HUES48 (cell line): ENCODE measurements at regions not wholly inside any gene's neighbourhood (a gene's known extent, or its start where the extent isn't known, plus 50 kb on each side); places are given as distances from the start of the nearest gene placed in this dataset.

Experiments used
- H3K27ac ChIP-seq: one replicate; pipeline ENCODE4 v1.7.0; 2013; ENCODE audit warnings: low read depth, low read length, inconsistent platforms
- H3K27me3 ChIP-seq: 2 replicates; pipeline ENCODE4 v1.6.1; 2013; ENCODE audit warnings: mild to moderate bottlenecking, low read length; ENCODE audit not compliant: control insufficient read depth, insufficient read depth
- H3K36me3 ChIP-seq: 2 replicates; pipeline ENCODE4 v1.6.1; 2013; ENCODE audit warnings: low read length; ENCODE audit not compliant: control insufficient read depth, insufficient read depth
- H3K4me1 ChIP-seq: 2 replicates; pipeline ENCODE4 v1.6.1; 2013; ENCODE audit warnings: mild to moderate bottlenecking, low read length; ENCODE audit not compliant: control insufficient read depth, insufficient read depth
- H3K4me3 ChIP-seq: 2 replicates; pipeline ENCODE4 v1.5.1; 2013; ENCODE audit warnings: mild to moderate bottlenecking, low read depth, low read length
- H3K9ac ChIP-seq: 2 replicates; pipeline ENCODE4 v1.6.1; 2013; ENCODE audit warnings: mild to moderate bottlenecking, low read depth, low read length, moderate library complexity
- H3K9me3 ChIP-seq: 2 replicates; pipeline ENCODE4 v1.6.1; 2013; ENCODE audit warnings: low read length; ENCODE audit not compliant: control insufficient read depth, insufficient read depth

DNA sequence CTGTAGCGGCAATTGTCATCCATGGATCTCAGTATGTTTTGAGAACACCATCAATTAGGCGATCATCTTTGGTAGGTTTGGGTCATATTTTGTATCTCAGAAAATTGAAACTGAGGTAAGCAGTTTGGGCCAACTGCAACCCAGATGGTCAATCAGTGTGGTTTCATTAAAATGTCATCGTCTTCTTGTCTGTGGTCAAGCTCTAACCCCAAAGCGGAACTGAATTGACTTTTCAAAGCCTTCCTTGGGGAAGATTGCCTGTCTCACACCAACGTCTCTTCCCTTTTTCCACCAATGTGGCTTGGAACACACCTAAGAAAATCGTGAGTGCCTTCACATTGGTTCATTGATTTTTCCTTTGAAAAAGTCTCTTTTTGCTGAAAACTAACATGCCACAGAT lies 56.3 kb upstream of the UBAC2 start:
- no peak overlapping the region for H3K27ac ChIP-seq
- no peak overlapping the region for H3K4me3 ChIP-seq
- no peaks in the 10 kb centered on the region for H3K27me3 ChIP-seq
- no peaks in the 10 kb centered on the region for H3K4me1 ChIP-seq
- no peak overlapping the region for H3K9ac ChIP-seq
- peaks cover 4% of the 10 kb centered on the region; the same call in 1 of the 2 replicates for H3K9me3 ChIP-seq
- H3K36me3 ChIP-seq: no peaks in the 10 kb centered on the region

DNA sequence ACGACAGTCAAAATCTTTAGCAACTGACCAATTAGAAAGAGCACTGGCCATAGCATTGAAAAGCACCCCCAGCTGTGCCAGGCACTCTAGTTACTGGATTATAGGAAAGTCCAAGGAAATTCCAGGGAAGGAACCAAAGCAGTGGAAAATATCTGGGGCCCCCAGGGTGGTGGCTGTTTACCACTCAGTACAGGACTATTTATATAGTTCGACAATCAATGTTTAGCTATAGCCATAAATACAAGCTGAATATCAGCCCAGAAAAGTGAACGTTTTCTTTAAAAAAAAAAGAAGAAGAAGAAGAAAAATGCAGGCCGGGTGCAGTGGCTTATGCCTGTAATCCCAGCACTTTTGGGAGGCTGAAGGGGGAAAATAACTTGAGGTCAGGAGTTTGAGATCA lies 55.2 kb upstream of the UBAC2 start:
- no peaks in the 10 kb centered on the region for H3K36me3 ChIP-seq
- no peaks in the 10 kb centered on the region for H3K4me1 ChIP-seq
- H3K27me3 ChIP-seq: no peaks in the 10 kb centered on the region
- H3K27ac ChIP-seq: no peak overlapping the region
- no peak overlapping the region for H3K9ac ChIP-seq
- peaks cover 4% of the 10 kb centered on the region; the same call in 1 of the 2 replicates for H3K9me3 ChIP-seq
- no peak overlapping the region for H3K4me3 ChIP-seq

DNA sequence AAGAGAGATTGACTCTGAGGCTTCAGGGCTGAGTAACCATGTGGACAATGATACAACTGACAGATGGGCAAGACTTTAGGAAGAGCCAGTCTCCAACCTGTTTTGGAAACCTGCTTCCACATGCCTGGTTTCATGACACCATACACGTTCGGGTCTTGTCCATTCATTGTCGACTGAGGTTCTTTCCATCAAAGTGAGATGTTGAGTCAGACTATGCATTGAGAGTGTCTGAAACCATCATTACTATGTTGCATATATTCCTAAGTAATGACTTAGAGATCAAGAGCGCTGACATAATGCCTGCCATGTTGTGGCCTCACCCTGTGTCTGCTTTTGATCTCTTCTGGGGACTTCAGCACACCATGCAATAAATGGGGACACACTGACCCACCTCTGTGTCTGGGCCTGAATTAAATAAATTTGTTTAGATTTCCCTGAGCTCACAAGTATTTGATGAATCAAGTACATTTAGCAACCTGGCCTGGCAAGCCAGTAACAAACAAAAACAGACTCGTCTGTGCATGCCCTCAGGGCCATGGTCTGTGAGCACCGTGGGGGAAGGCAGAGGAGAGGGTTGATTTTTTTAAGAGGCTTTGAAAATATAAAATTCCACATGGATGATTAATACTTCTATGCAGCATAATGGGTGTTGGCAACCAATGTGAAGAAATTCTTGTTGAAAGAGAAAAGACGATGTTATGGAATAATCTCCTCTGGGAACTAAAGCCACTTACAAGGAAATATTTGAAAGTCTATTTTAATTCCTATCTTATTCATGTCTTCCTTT lies 49.9 kb upstream of the UBAC2 start:
- Histone ChIP-seq H3K27me3 (no peaks in the 10 kb centered on the region), H3K9me3 (no peaks in the 10 kb centered on the region), H3K9ac (no peak overlapping the region), H3K36me3 (no peaks in the 10 kb centered on the region), H3K4me1 (no peaks in the 10 kb centered on the region), H3K27ac (no peak overlapping the region), H3K4me3 (no peak overlapping the region)
